Epithelial cell of prostate (primary cell): ENCODE measurements at regions not wholly inside any gene's neighbourhood (a gene's known extent, or its start where the extent isn't known, plus 50 kb on each side); places are given as distances from the start of the nearest gene placed in this dataset.
"Not testable (repeated sequence)": the region's sequence is repeated elsewhere in the genome, so short reads cannot be mapped to it uniquely, and the experiment has no call there.

Experiments used
- DNase-seq: peaks from one replicate; pipeline ENCODE4 v3.0.0-alpha.2; 2011; ENCODE audit warnings: low read depth, low spot score
- H3K27ac ChIP-seq: fragments of 450-650 bp; 2 replicates; pipeline ENCODE4 v1.5.1; 2017; ENCODE audit warnings: mild to moderate bottlenecking

- no peak for DNase-seq
- no peak overlapping the region for H3K27ac ChIP-seq
Observed at GRCh38 chr10:29771376-29771775, 136.6 kb upstream of the SVIL start.

GRCh38 chr10:29769277-29769676 is 134.5 kb upstream of the SVIL start:
- DNase-seq, H3K27ac ChIP-seq: not testable (repeated sequence)

GRCh38 chr10:29767968-29768367 is 133.2 kb upstream of the SVIL start:
- H3K27ac ChIP-seq, result no peak overlapping the region
- DNase-seq, result no peak

GRCh38 chr10:29766753-29767152 is 132.0 kb upstream of the SVIL start:
- H3K27ac ChIP-seq, result no peak overlapping the region
- DNase-seq, result no peak

GRCh38 chr10:29765330-29765729 is 130.6 kb upstream of the SVIL start:
- DNase-seq, result no peak
- H3K27ac ChIP-seq, result no peak overlapping the region

- no peak overlapping the region for H3K27ac ChIP-seq
- no peak for DNase-seq
Observed at GRCh38 chr10:29763396-29763795, 128.6 kb upstream of the SVIL start.

GRCh38 chr10:29761916-29762315 is 127.1 kb upstream of the SVIL start:
- no peak for DNase-seq
- H3K27ac ChIP-seq, result no peak overlapping the region

- H3K27ac ChIP-seq, result no peak overlapping the region
Observed at GRCh38 chr10:29760138-29760900, 125.5 kb upstream of the SVIL start.

GRCh38 chr10:29757551-29758297 is 123.0 kb upstream of the SVIL start:
- peak overlapping the region; percentile 49 for H3K27ac ChIP-seq
- peak; percentile 81 for DNase-seq

More at GRCh38 chr10:29760138-29760900, 125.5 kb upstream of the SVIL start:
- DNase-seq, result no peak

- no peak overlapping the region for H3K27ac ChIP-seq
- DNase-seq, result no peak
Observed at GRCh38 chr10:29756451-29756850, 121.7 kb upstream of the SVIL start.

GRCh38 chr10:29753283-29753682 is 118.5 kb upstream of the SVIL start:
- no peak for DNase-seq
- no peak overlapping the region for H3K27ac ChIP-seq

- no peak for DNase-seq
- no peak overlapping the region for H3K27ac ChIP-seq
Observed at GRCh38 chr10:29751684-29752083, 116.9 kb upstream of the SVIL start.

GRCh38 chr10:29751240-29751639 is 116.5 kb upstream of the SVIL start:
- no peak overlapping the region for H3K27ac ChIP-seq
- no peak for DNase-seq

GRCh38 chr10:29749150-29749549 is 114.4 kb upstream of the SVIL start:
- no peak overlapping the region for H3K27ac ChIP-seq
- DNase-seq, result no peak

- no peak for DNase-seq
- no peak overlapping the region for H3K27ac ChIP-seq
Observed at GRCh38 chr10:29748109-29748650, 113.4 kb upstream of the SVIL start.

- no peak overlapping the region for H3K27ac ChIP-seq
- DNase-seq, result no peak
Observed at GRCh38 chr10:29746080-29746797, 111.5 kb upstream of the SVIL start.

- no peak overlapping the region for H3K27ac ChIP-seq
- no peak for DNase-seq
Observed at GRCh38 chr10:29740981-29741545, 106.3 kb upstream of the SVIL start.

GRCh38 chr10:29738341-29738740 is 103.6 kb upstream of the SVIL start:
- H3K27ac ChIP-seq, result no peak overlapping the region
- no peak for DNase-seq

- peak overlapping the region; percentile 85 for H3K27ac ChIP-seq
- DNase-seq, result no peak
Observed at GRCh38 chr10:29737074-29737593, 102.4 kb upstream of the SVIL start.
